GM06990 (cell line): ENCODE measurements at regions not wholly inside any gene's neighbourhood (a gene's known extent, or its start where the extent isn't known, plus 50 kb on each side); places are given as distances from the start of the nearest gene placed in this dataset.

Experiments used
- DNase-seq: peaks from one replicate; pipeline ENCODE4 v3.0.0-alpha.2; 2011; ENCODE audit not compliant: insufficient read length; ENCODE audit errors: extremely low read depth
- H3K27me3 ChIP-seq: replicated peaks from 2 replicates; pipeline ENCODE4 v1.6.0; 2011; ENCODE audit warnings: low read length; ENCODE audit not compliant: control insufficient read depth, insufficient read depth
- H3K36me3 ChIP-seq: 2 replicates; pipeline ENCODE4 v1.5.1; 2011; ENCODE audit warnings: low read length; ENCODE audit not compliant: control insufficient read depth, insufficient read depth
- H3K4me3 ChIP-seq: replicated peaks from 2 replicates; pipeline ENCODE4 v1.5.1; 2011; ENCODE audit warnings: low read depth, mild to moderate bottlenecking, control low read depth, low read length
- CTCF ChIP-seq: IDR thresholded peaks from 2 replicates; pipeline ENCODE4 v1.5.1; 2011; ENCODE audit warnings: low read length, control low read depth, mild to moderate bottlenecking, inconsistent platforms; ENCODE audit not compliant: insufficient read depth, poor library complexity, severe bottlenecking

GRCh38 chr4:135277068-135277979 lies 1075.7 kb upstream of the PABPC4L start:
- DNase-seq, result no peak
- no peaks in the 10 kb centered on the region for H3K36me3 ChIP-seq
- H3K4me3 ChIP-seq, result no peak overlapping the region
- H3K27me3 ChIP-seq, result no peaks in the 10 kb centered on the region
- TF ChIP-seq CTCF, result no peak

GRCh38 chr4:135274416-135274815 lies 1072.8 kb upstream of the PABPC4L start:
- DNase-seq, result no peak
- no peak overlapping the region for H3K4me3 ChIP-seq
- TF ChIP-seq CTCF, result no peak
- no peaks in the 10 kb centered on the region for H3K27me3 ChIP-seq
- H3K36me3 ChIP-seq, result no peaks in the 10 kb centered on the region

GRCh38 chr4:135269125-135269890 lies 1067.7 kb upstream of the PABPC4L start:
- Histone ChIP-seq H3K4me3 (no peak overlapping the region), H3K27me3 (no peaks in the 10 kb centered on the region), H3K36me3 (no peaks in the 10 kb centered on the region)
- no peak for TF ChIP-seq CTCF
- no peak for DNase-seq

GRCh38 chr4:135268369-135268768 lies 1066.8 kb upstream of the PABPC4L start:
- H3K27me3 ChIP-seq, result no peaks in the 10 kb centered on the region
- no peak overlapping the region for H3K4me3 ChIP-seq
- TF ChIP-seq CTCF, result no peak
- no peaks in the 10 kb centered on the region for H3K36me3 ChIP-seq
- no peak for DNase-seq

- Histone ChIP-seq H3K27me3 (no peaks in the 10 kb centered on the region), H3K4me3 (no peak overlapping the region), H3K36me3 (no peaks in the 10 kb centered on the region)
- no peak for TF ChIP-seq CTCF
- no peak for DNase-seq
These were observed 1065.7 kb upstream of the PABPC4L start for GRCh38 chr4:135267148-135267865.
